ENCODE measurements at regions not wholly inside any gene's neighbourhood (a gene's known extent, or its start where the extent isn't known, plus 50 kb on each side); places are given as distances from the start of the nearest gene placed in this dataset.

GRCh38 chr2:12282780-12283695 is 433.7 kb upstream of the TRIB2 start:
- no peak for TF ChIP-seq CTCF (IDR thresholded peaks at IDR 0.05; ENCODE audit: insufficient read depth, missing control alignments)
- DNase-seq (ENCODE audit: insufficient read length, low spot score): no peak
- FAIRE-seq: no peak

GRCh38 chr2:12284037-12284436 is 432.7 kb upstream of the TRIB2 start:
- DNase-seq (ENCODE audit: insufficient read length, low spot score): no peak
- no peak for TF ChIP-seq CTCF (IDR thresholded peaks at IDR 0.05; ENCODE audit: insufficient read depth, missing control alignments)
- no peak for FAIRE-seq

DNA sequence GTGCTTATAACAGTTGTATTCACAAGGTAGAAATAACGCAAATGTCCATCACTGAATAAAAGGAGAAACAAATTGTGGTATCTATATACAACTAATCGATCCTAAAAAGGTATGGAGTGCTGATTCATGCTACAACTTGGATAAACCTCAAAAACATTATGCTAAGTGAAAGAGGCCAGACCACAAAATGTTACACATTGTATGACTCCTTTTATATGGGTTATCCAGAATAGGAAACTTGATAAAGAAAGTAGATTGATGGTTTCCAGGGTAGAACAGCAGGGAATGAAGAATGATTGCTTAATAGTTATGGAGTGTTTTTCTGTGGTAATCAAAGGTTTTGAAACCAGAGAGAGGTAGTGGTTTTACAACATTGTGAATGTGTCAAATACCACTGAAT is 432.2 kb upstream of the TRIB2 start:
- TF ChIP-seq CTCF (IDR thresholded peaks at IDR 0.05; ENCODE audit: insufficient read depth, missing control alignments): no peak
- FAIRE-seq: peak; percentile 25
- DNase-seq (ENCODE audit: insufficient read length, low spot score): no peak

- no peak for FAIRE-seq
- DNase-seq (ENCODE audit: insufficient read length, low spot score): no peak
- TF ChIP-seq CTCF (IDR thresholded peaks at IDR 0.05; ENCODE audit: insufficient read depth, missing control alignments): no peak
These were observed 430.4 kb upstream of the TRIB2 start for GRCh38 chr2:12286347-12286746.

DNA sequence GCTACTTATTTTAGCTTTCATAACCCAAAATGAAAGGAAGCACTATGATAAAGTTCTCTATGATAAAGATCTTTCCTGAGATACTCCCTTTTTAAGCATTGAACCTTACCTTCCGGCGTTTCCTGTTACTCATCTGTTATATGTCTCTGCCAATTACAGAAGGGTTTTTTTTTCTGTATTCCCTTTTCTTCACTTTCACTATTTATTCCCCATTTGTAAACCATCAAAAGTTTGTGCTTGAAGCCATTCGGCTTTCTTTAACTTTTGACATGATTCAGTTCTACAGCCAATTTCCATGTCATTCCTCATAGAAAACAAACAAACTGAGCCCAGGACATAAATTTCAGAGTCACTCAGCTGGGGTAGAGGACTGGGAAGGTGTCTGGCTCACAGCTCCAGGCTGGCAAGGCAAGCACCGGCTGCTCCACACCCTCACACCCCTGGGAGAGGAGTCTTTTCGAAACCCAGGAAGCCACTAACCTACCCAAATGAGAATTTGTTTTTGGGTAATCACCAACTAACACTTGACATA is 429.4 kb upstream of the TRIB2 start:
- FAIRE-seq: no peak
- TF ChIP-seq CTCF (IDR thresholded peaks at IDR 0.05; ENCODE audit: insufficient read depth, missing control alignments): no peak
- no peak for DNase-seq (ENCODE audit: insufficient read length, low spot score)

GRCh38 chr2:12288048-12288447 is 428.7 kb upstream of the TRIB2 start:
- FAIRE-seq (no peak), DNase-seq (ENCODE audit: insufficient read length, low spot score) (no peak)
- TF ChIP-seq CTCF (IDR thresholded peaks at IDR 0.05; ENCODE audit: insufficient read depth, missing control alignments): no peak
